ENCODE measurements at regions not wholly inside any gene's neighbourhood (a gene's known extent, or its start where the extent isn't known, plus 50 kb on each side); places are given as distances from the start of the nearest gene placed in this dataset.

- TF ChIP-seq RCOR1 (conservative IDR thresholded peaks at IDR 0.05; ENCODE audit: low read depth, low read length) (no peak), CBFB (IDR thresholded peaks at IDR 0.05; ENCODE audit: low read depth) (no peak)
- TF ChIP-seq, protein P1, sequence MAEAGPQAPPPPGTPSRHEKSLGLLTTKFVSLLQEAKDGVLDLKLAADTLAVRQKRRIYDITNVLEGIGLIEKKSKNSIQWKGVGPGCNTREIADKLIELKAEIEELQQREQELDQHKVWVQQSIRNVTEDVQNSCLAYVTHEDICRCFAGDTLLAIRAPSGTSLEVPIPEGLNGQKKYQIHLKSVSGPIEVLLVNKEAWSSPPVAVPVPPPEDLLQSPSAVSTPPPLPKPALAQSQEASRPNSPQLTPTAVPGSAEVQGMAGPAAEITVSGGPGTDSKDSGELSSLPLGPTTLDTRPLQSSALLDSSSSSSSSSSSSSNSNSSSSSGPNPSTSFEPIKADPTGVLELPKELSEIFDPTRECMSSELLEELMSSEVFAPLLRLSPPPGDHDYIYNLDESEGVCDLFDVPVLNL (IDR thresholded peaks at IDR 0.05; ENCODE audit: low read depth, low read length) = no peak
Measured at GRCh38 chr4:178789279-178789678, 1347.0 kb upstream of the AGA start.

All from GM12878 (cell line).